T-helper 17 cell (primary cell): ENCODE measurements at regions not wholly inside any gene's neighbourhood (a gene's known extent, or its start where the extent isn't known, plus 50 kb on each side); places are given as distances from the start of the nearest gene placed in this dataset.
"Not testable (repeated sequence)": the region's sequence is repeated elsewhere in the genome, so short reads cannot be mapped to it uniquely, and the experiment has no call there.

Source experiments
- ATAC-seq: fragments of 150-1000 bp; cut with Tn5 transposase; 2 replicates; pipeline ENCODE4 v1.10.0; 2021; ENCODE audit warnings: mild to moderate bottlenecking, moderate library complexity
- DNase-seq, 3 donors: peaks; one replicate each; pipeline versions ENCODE4 v3.0.0 to v3.0.0-alpha.2; 2020 to 2021
- H3K9me3 ChIP-seq: one replicate; pipeline ENCODE4 v1.7.0; 2013; ENCODE audit warnings: low read length, mild to moderate bottlenecking; ENCODE audit not compliant: control insufficient read depth, poor library complexity, severe bottlenecking
- H3K27ac Mint-ChIP-seq: one replicate; pipeline ENCODE4 v1.8.0; 2022; ENCODE audit warnings: mild to moderate bottlenecking, moderate library complexity, mixed read lengths
- H3K27me3 Mint-ChIP-seq: one replicate; pipeline ENCODE4 v1.8.0; 2022; ENCODE audit warnings: mixed read lengths
- H3K36me3 Mint-ChIP-seq: one replicate; pipeline ENCODE4 v1.8.0; 2022; ENCODE audit warnings: low read depth, mixed read lengths
- H3K4me1 Mint-ChIP-seq: one replicate; pipeline ENCODE4 v1.8.0; 2022; ENCODE audit warnings: mild to moderate bottlenecking, mixed read lengths
- H3K4me3 Mint-ChIP-seq: one replicate; pipeline ENCODE4 v1.8.0; 2022; ENCODE audit warnings: mild to moderate bottlenecking, moderate library complexity, mixed read lengths

- no peaks in the 10 kb centered on the region for H3K27me3 Mint-ChIP-seq
- H3K36me3 Mint-ChIP-seq = peaks cover 6% of the 10 kb centered on the region
- no peak for ATAC-seq
- no peak overlapping the region for H3K27ac Mint-ChIP-seq
- H3K9me3 ChIP-seq = no peaks in the 10 kb centered on the region
- H3K4me3 Mint-ChIP-seq = no peak overlapping the region
- H3K4me1 Mint-ChIP-seq = peaks cover 14% of the 10 kb centered on the region
- no peak for DNase-seq
Observed at GRCh38 chr14:105690671-105691070, 164.3 kb downstream of the TMEM121 start.

DNA sequence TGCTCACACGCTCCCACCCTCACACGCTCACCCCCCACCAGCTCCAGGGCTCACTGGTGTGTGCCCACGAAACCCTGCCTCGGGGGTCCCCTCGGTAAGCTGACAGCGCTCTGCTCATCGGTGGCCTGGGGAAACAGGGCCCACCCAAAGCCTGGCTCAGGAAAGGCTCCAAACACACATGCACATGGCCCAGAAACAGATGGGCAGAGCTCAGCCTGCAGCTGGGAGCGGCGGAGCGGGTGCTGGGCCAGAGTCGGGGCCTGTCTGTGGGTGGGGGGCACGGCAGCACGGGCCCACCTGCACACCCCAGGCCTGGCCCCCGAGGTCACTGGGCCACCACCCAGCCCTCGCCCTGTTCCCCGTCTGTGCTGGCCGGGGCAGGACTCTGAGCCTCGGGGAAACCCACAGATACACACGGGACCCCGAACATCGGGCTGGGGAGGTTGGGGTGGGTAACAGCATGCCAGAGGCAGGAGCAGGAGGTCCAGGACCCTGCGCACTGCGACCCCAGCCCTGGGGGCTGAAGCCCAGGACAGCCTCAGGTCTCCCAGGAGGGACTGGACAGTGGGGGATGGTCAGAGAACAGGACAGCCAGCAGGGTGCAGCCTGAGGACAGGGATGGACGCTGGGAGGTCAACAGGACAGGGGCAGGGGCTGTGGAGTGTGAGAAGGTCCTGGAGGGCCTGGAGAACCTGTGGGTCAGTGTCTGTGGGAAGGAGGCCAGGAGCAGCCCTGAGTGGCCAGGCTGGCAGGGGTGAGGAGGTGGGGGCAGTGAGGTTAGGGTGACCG lies 165.1 kb downstream of the TMEM121 start:
- H3K27ac Mint-ChIP-seq, DNase-seq, H3K27me3 Mint-ChIP-seq: not testable (repeated sequence)

GRCh38 chr14:105692110-105692685 lies 165.8 kb downstream of the TMEM121 start:
- H3K36me3 Mint-ChIP-seq, ATAC-seq, H3K9me3 ChIP-seq, DNase-seq, H3K4me3 Mint-ChIP-seq, H3K27ac Mint-ChIP-seq, H3K27me3 Mint-ChIP-seq: not testable (repeated sequence)
- peaks cover 14% of the 10 kb centered on the region for H3K4me1 Mint-ChIP-seq

More for the DNA sequence above, 165.1 kb downstream of the TMEM121 start:
- H3K9me3 ChIP-seq, H3K36me3 Mint-ChIP-seq, ATAC-seq, H3K4me3 Mint-ChIP-seq: not testable (repeated sequence)
- H3K4me1 Mint-ChIP-seq = peaks cover 14% of the 10 kb centered on the region

DNA sequence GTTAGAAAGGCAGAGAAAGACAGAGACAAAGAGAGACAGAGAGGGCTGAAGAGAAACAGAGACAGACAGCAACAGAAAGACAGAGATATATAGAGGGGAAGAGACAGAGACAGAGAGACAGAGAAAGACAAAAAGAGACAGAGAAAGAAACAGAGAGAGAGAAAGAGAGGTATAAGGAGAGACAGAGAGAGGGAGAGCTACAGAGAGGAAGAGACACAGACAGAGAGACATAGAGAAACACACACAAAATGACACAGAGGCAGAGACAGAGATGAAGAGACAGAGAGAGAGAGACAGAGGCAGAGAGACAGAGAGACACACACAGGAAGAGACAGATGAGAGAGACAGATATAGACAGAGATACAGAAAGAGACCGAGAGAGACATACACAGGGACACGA lies 168.6 kb downstream of the TMEM121 start:
- H3K36me3 Mint-ChIP-seq = peaks cover 9% of the 10 kb centered on the region
- no peaks in the 10 kb centered on the region for H3K9me3 ChIP-seq
- peaks cover 7% of the 10 kb centered on the region for H3K4me1 Mint-ChIP-seq
- ATAC-seq (no peak), DNase-seq (no peak)
- no peaks in the 10 kb centered on the region for H3K27me3 Mint-ChIP-seq
- no peak overlapping the region for H3K4me3 Mint-ChIP-seq
- H3K27ac Mint-ChIP-seq = peak overlapping the region; percentile 0

GRCh38 chr14:105696388-105696787 lies 170.0 kb downstream of the TMEM121 start:
- ATAC-seq = peak; percentile 63
- not testable (repeated sequence) for H3K27ac Mint-ChIP-seq, DNase-seq, H3K27me3 Mint-ChIP-seq, H3K4me3 Mint-ChIP-seq, H3K9me3 ChIP-seq, H3K4me1 Mint-ChIP-seq
- peaks cover 14% of the 10 kb centered on the region for H3K36me3 Mint-ChIP-seq

DNA sequence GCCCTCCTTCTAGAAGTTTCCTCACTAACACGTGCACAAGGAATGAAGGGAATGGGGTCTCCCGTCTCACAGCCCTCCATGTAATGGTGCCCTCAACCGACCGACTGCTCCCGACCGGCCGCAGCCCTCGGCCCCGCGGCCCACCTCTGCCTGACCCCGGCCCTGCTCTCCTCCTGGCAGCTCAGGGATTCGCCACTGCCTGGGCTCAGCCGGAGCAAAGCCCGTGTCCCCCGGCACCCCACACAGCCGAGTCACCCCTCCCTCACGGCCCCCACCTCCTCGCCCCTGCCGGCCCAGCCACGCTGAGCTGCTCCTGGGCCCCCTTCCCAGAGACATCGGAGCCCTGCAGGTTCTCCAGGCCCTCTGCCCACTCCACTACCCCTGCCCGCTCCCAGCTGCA lies 171.0 kb downstream of the TMEM121 start:
- not testable (repeated sequence) for DNase-seq, H3K4me1 Mint-ChIP-seq, H3K27ac Mint-ChIP-seq, H3K9me3 ChIP-seq, H3K4me3 Mint-ChIP-seq, ATAC-seq
- peaks cover 12% of the 10 kb centered on the region for H3K27me3 Mint-ChIP-seq
- peaks cover 14% of the 10 kb centered on the region for H3K36me3 Mint-ChIP-seq

GRCh38 chr14:105697955-105698354 lies 171.6 kb downstream of the TMEM121 start:
- not testable (repeated sequence) for H3K4me3 Mint-ChIP-seq, ATAC-seq, DNase-seq, H3K9me3 ChIP-seq, H3K4me1 Mint-ChIP-seq, H3K27ac Mint-ChIP-seq
- H3K27me3 Mint-ChIP-seq = peaks cover 12% of the 10 kb centered on the region
- H3K36me3 Mint-ChIP-seq = peaks cover 14% of the 10 kb centered on the region

DNA sequence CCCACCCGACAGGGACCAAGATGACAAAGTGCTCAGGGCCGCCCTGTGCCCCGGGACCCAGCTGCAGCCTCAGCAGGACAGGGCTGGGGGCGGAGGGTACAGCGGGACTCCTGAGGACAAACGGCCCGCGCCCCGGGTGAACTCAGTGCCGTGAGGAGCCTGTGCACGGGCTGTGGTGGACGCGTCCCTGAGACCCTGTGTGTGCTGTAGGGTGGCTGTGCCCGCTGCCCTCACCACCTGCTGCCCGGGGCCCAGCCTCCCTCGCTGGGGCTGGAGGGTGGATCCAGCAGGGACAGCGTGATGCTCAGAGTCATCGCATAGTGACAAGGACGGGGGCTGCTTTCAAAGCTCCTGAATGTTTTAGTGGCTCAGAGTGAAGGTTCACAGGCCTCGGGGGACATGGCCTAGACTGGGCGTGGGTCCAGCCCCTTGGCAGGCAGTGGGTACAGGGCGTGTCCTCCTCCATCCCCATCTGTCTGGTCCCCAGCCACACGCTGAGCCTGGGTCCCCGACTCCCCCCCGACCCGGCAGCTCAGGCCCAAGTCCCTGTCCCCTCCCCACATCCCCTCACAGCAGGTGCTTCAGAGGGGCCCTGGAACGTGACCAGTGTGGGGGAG lies 172.7 kb downstream of the TMEM121 start:
- Mint-ChIP-seq H3K27me3 (peaks cover 12% of the 10 kb centered on the region), H3K36me3 (peaks cover 14% of the 10 kb centered on the region)
- H3K9me3 ChIP-seq, H3K4me3 Mint-ChIP-seq, H3K27ac Mint-ChIP-seq, DNase-seq, H3K4me1 Mint-ChIP-seq: not testable (repeated sequence)
- peak; percentile 22 for ATAC-seq

DNA sequence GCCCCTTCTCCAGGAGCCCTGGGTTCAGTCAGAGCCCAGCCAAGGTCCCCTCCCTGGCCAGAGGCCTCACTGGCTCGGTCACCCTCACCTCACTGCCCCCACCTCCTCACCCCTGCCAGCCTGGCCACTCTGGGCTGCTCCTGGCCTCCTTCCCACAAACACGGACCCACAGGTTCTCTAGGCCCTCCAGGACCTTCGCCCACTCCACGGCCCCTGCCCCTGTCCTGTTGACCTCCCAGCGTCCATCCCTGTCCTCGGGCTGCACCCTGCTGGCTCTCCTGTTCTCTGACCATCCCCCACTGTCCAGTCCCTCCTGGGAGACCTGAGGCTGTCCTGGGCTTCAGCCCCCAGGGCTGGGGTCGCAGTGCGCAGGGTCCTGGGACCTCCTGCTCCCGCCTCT lies 173.3 kb downstream of the TMEM121 start:
- H3K4me3 Mint-ChIP-seq, ATAC-seq, H3K27ac Mint-ChIP-seq, DNase-seq, H3K4me1 Mint-ChIP-seq, H3K9me3 ChIP-seq: not testable (repeated sequence)
- Mint-ChIP-seq H3K27me3 (peaks cover 12% of the 10 kb centered on the region), H3K36me3 (peaks cover 14% of the 10 kb centered on the region)

DNA sequence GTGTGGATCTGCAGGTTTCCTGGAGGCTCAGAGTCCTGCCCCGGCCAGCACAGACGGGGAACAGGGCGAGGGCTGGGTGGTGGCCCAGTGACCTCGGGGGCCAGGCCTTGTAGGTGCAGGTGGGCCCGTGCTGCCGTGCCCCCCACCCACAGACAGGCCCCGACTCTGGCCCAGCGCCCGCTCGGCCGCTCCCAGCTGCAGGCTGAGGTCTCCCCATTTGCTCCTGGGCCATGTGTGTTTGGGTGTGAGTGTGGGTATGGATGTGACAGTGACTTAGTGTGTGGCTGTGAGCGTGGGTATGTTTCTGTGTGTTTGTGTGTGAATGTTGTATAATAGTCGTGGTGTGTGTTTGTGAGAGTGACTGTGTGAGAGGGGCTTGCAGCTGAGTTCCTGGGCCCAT lies 173.8 kb downstream of the TMEM121 start:
- peaks cover 12% of the 10 kb centered on the region for H3K36me3 Mint-ChIP-seq
- not testable (repeated sequence) for H3K4me1 Mint-ChIP-seq, DNase-seq, H3K9me3 ChIP-seq, ATAC-seq, H3K4me3 Mint-ChIP-seq
- peaks cover 12% of the 10 kb centered on the region for H3K27me3 Mint-ChIP-seq
- peak overlapping the region; percentile 27 for H3K27ac Mint-ChIP-seq

GRCh38 chr14:105700622-105701288 lies 174.4 kb downstream of the TMEM121 start:
- peak overlapping the region; percentile 27 for H3K27ac Mint-ChIP-seq

DNA sequence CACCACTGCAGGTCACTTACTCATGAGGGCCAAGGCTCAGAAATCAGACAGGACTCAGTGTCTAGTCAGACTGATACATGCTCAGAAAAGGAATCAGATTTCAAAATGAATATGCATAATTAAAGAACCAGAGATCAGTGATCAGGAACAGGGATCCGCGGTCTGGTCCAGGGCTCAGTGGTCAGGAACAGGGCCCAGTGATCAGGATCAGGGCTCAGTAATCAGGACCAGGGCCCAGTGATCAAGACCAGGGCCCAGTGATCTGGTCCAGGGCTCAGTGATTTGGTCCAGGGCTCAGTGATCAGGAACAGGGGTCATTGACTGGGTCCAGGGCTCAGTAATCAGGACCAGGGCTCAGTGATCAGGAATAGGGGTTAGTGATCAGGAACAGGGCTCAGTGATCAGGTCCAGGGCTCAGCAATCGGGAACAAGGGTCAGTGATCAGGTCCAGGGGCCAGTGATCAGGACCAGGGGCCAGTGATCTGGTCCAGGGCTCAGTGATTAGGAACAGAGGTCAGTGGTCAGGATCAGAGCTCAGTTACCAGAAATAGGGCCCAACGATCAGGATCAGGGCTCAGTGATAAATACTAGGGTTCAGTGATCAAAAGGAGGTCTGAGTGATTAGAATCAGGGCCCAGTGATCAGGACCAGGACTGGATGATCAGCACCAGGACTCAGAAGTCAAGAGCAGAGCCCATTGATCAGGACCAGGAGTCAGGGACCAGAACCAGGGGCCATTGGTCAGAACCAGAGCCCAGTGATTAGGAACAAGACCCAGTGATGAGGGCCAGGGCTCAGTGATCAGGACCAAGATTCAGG lies 175.3 kb downstream of the TMEM121 start:
- Mint-ChIP-seq H3K4me1 (peaks cover 5% of the 10 kb centered on the region), H3K4me3 (no peak overlapping the region), H3K27ac (no peak overlapping the region), H3K36me3 (peaks cover 8% of the 10 kb centered on the region), H3K27me3 (peaks cover 12% of the 10 kb centered on the region)
- H3K9me3 ChIP-seq = no peaks in the 10 kb centered on the region
- no peak for ATAC-seq
- no peak for DNase-seq

More at GRCh38 chr14:105700622-105701288, 174.4 kb downstream of the TMEM121 start:
- H3K27me3 Mint-ChIP-seq = peaks cover 12% of the 10 kb centered on the region
- H3K4me1 Mint-ChIP-seq = peaks cover 5% of the 10 kb centered on the region
- H3K36me3 Mint-ChIP-seq = peaks cover 8% of the 10 kb centered on the region
- H3K9me3 ChIP-seq = no peaks in the 10 kb centered on the region
- ATAC-seq (no peak), DNase-seq (no peak)
- H3K4me3 Mint-ChIP-seq = peak overlapping the region; percentile 47
